A549 (cell line): ENCODE measurements at regions not wholly inside any gene's neighbourhood (a gene's known extent, or its start where the extent isn't known, plus 50 kb on each side); places are given as distances from the start of the nearest gene placed in this dataset.

Experiments
- ATAC-seq, 2 experiments: fragments of 200-7000 bp in 1 of 2; fragments of >200 bp in 1 of 2; cut with Nextera tagmentation in 1 of 2; cut with Tn5 transposase in 1 of 2; 3 replicates each; pipeline versions ENCODE4 v1.8.0 to v1.9.1; 2018 to 2020; ENCODE audit warnings: mild to moderate bottlenecking in 1 of 2, moderate library complexity in 1 of 2
- CTCF ChIA-PET: fragments of 300-600 bp; sonication (Branson Sonifier 250); formaldehyde crosslinking; extraction: SDS; loops from one replicate; lab custom pipeline; 2021; ENCODE audit warnings: antibody characterized with exemption, inconsistent platforms; lab: Yijun Ruan, JAX
- POLR2A ChIA-PET: fragments of 350-600 bp; formaldehyde crosslinking; extraction: SDS; loops from one replicate; lab custom pipeline; 2021; ENCODE audit warnings: antibody characterized with exemption, inconsistent platforms; lab: Yijun Ruan, JAX
- DNase-seq, 2 experiments: peaks; one replicate each; pipeline versions ENCODE4 v3.0.0 to v3.0.0-alpha.2; 2011 to 2016; ENCODE audit warnings: low read depth in 1 of 2, low spot score in 1 of 2
- FAIRE-seq: peaks from 2 replicates; lab custom pipeline; 2011; peaks lifted over from hg19 to GRCh38; lab: Jason Lieb, UNC
- H3K27ac ChIP-seq, 2 experiments: fragments of >200 bp; sonication (Bioruptor Twin); formaldehyde crosslinking; 3 replicates each; pipeline ENCODE4 v1.5.1; 2016 to 2017
- H3K4me1 ChIP-seq: fragments of >200 bp; sonication (Bioruptor Twin); formaldehyde crosslinking; 3 replicates; pipeline ENCODE4 v1.6.1; 2016
- H3K4me2 ChIP-seq: fragments of >200 bp; sonication (Bioruptor Twin); formaldehyde crosslinking; 3 replicates; pipeline ENCODE4 v1.6.1; 2016
- H3K4me3 ChIP-seq: fragments of >200 bp; sonication (Bioruptor Twin); formaldehyde crosslinking; 3 replicates; pipeline ENCODE4 v1.5.1; 2016
- H3K9me3 ChIP-seq: fragments of >200 bp; sonication (Bioruptor Twin); formaldehyde crosslinking; 3 replicates; pipeline ENCODE4 v1.6.1; 2016
- ATOH8 ChIP-seq: fragments of 250-450 bp; sonication (Bioruptor Pico); IDR thresholded peaks from 2 replicates; pipeline ENCODE4 v1.5.0; 2020; ENCODE audit warnings: low read depth, mild to moderate bottlenecking, moderate library complexity
- CHD4 ChIP-seq: fragments of 200-600 bp; sonication (generic); IDR thresholded peaks from 2 replicates; pipeline ENCODE4 v1.6.1; 2016; ENCODE audit warnings: antibody characterized with exemption, mild to moderate bottlenecking, borderline replicate concordance
- E2F6 ChIP-seq: IDR thresholded peaks from 2 replicates; pipeline ENCODE4 v1.6.1; 2012; ENCODE audit warnings: low read depth, borderline replicate concordance
- EHMT2 ChIP-seq: fragments of 200-600 bp; sonication (generic); IDR thresholded peaks from 2 replicates; pipeline ENCODE4 v1.6.1; 2016; ENCODE audit warnings: antibody characterized with exemption, low read depth, mild to moderate bottlenecking, moderate library complexity
- EP300 ChIP-seq, 2 experiments: fragments of >200 bp; sonication (Bioruptor Twin); formaldehyde crosslinking; IDR thresholded peaks; 2 replicates in 1 of 2; 3 replicates in 1 of 2; pipeline ENCODE4 v1.6.1; 2016 to 2017
- ESRRA ChIP-seq: fragments of 150-350 bp; IDR thresholded peaks from 2 replicates; pipeline ENCODE4 v1.6.1; 2014; ENCODE audit warnings: mild to moderate bottlenecking, low read length, borderline replicate concordance
- FOSB ChIP-seq: fragments of 250-450 bp; sonication (Bioruptor Pico); IDR thresholded peaks from 2 replicates; pipeline ENCODE4 v1.5.0; 2020; ENCODE audit warnings: mild to moderate bottlenecking, moderate library complexity
- FOSL2 ChIP-seq, 2 experiments: fragments of 450-650 bp in 1 of 2; fragments of >200 bp in 1 of 2; sonication (Bioruptor Twin) in 1 of 2; formaldehyde crosslinking; IDR thresholded peaks; 2 replicates each; pipeline versions ENCODE4 v1.5.0 to v1.6.1; 2016 to 2020; ENCODE audit warnings: mild to moderate bottlenecking in 1 of 2, moderate library complexity in 1 of 2
- FOXS1 ChIP-seq: fragments of 250-450 bp; sonication (Bioruptor Pico); IDR thresholded peaks from 2 replicates; pipeline ENCODE4 v1.5.0; 2020; ENCODE audit warnings: mild to moderate bottlenecking, moderate library complexity
- GATA3 ChIP-seq: IDR thresholded peaks from 2 replicates; pipeline ENCODE4 v1.6.1; 2012; ENCODE audit warnings: borderline replicate concordance
- HEYL ChIP-seq: fragments of 250-450 bp; sonication (Bioruptor Pico); IDR thresholded peaks from 2 replicates; pipeline ENCODE4 v1.8.0; 2021; ENCODE audit warnings: mild to moderate bottlenecking, moderate library complexity
- HOXA7 ChIP-seq: fragments of 250-450 bp; sonication (Bioruptor Pico); IDR thresholded peaks from 2 replicates; pipeline ENCODE4 v1.5.0; 2020; ENCODE audit warnings: mild to moderate bottlenecking, moderate library complexity
- HOXB5 ChIP-seq: fragments of 250-450 bp; sonication (Bioruptor Pico); IDR thresholded peaks from 2 replicates; pipeline ENCODE4 v1.5.0; 2020; ENCODE audit warnings: mild to moderate bottlenecking, moderate library complexity
- KDM1A ChIP-seq: fragments of 200-600 bp; sonication (generic); IDR thresholded peaks from 2 replicates; pipeline ENCODE4 v1.6.1; 2016; ENCODE audit warnings: low read depth, mild to moderate bottlenecking
- MAFK ChIP-seq: fragments of 450-650 bp; IDR thresholded peaks from 2 replicates; pipeline ENCODE4 v1.6.1; 2014; ENCODE audit not compliant: partially characterized antibody
- MAZ ChIP-seq: fragments of 150-350 bp; IDR thresholded peaks from 2 replicates; pipeline ENCODE4 v1.6.1; 2014; ENCODE audit warnings: antibody characterized with exemption, low read depth, low read length, borderline replicate concordance
- MYC ChIP-seq: IDR thresholded peaks from 2 replicates; pipeline ENCODE4 v1.6.1; 2012; ENCODE audit warnings: mild to moderate bottlenecking, inconsistent platforms, low read length, improper control_type of control experiment, borderline replicate concordance
- NPAS2 ChIP-seq: fragments of 250-450 bp; sonication (Bioruptor Pico); IDR thresholded peaks from 2 replicates; pipeline ENCODE4 v1.8.0; 2022; ENCODE audit warnings: mild to moderate bottlenecking, moderate library complexity, borderline replicate concordance
- RAD21 ChIP-seq, 2 experiments: fragments of >200 bp in 1 of 2; sonication (Bioruptor Twin) in 1 of 2; formaldehyde crosslinking in 1 of 2; IDR thresholded peaks in 1 of 2; conservative IDR thresholded peaks in 1 of 2; 2 replicates in 1 of 2; 3 replicates in 1 of 2; pipeline ENCODE4 v1.6.1; 2012 to 2018; ENCODE audit warnings: inconsistent platforms in 1 of 2
- REST ChIP-seq: fragments of 200-600 bp; sonication (generic); IDR thresholded peaks from 2 replicates; pipeline ENCODE4 v1.6.1; 2016; ENCODE audit warnings: antibody characterized with exemption, mild to moderate bottlenecking, moderate library complexity
- RNF2 ChIP-seq: fragments of 200-600 bp; sonication (generic); IDR thresholded peaks from 2 replicates; pipeline ENCODE4 v1.6.1; 2016; ENCODE audit warnings: low read depth, mild to moderate bottlenecking, antibody characterized with exemption, moderate library complexity, borderline replicate concordance
- SMC3 ChIP-seq: fragments of >200 bp; sonication (Bioruptor Twin); formaldehyde crosslinking; IDR thresholded peaks from 3 replicates; pipeline ENCODE4 v1.6.1; 2018; ENCODE audit warnings: inconsistent platforms
- TFCP2L1 ChIP-seq: fragments of 250-450 bp; sonication (Bioruptor Pico); IDR thresholded peaks from 2 replicates; pipeline ENCODE4 v1.5.0; 2021; ENCODE audit warnings: mild to moderate bottlenecking
- ZFP36 ChIP-seq: fragments of 450-650 bp; IDR thresholded peaks from 2 replicates; pipeline ENCODE4 v1.6.1; 2014; ENCODE audit warnings: borderline replicate concordance; ENCODE audit not compliant: partially characterized antibody
- ZSCAN20 ChIP-seq: fragments of 250-450 bp; sonication (Bioruptor Pico); IDR thresholded peaks from 2 replicates; pipeline ENCODE4 v1.8.0; 2022; ENCODE audit warnings: mild to moderate bottlenecking, moderate library complexity
- WGBS: methylation state at CpG from one replicate; pipeline ENCODE4 v1.1.6; 2017; ENCODE audit errors: missing lambda C conversion rate; 5-methylcytosine and 5-hydroxymethylcytosine counted together

GRCh38 chr15:66850078-66850991 is 148.3 kb downstream of the SMAD6 start:
- Histone ChIP-seq H3K9me3 (no peaks in the 10 kb centered on the region), H3K4me2 (peak overlapping the region; percentile 60), H3K4me1 (peaks cover 34% of the 10 kb centered on the region), H3K4me3 (no peak overlapping the region), H3K27ac (peak overlapping the region; percentile 64 to 81)
- CTCF ChIA-PET, result interaction anchor here (0.6 to 14.8 kb wide), 52 partner anchors 9 to 1044 kb away, joined by 3 to 465 read pairs (median 9); partner anchors contain the start of gene SMAD6
- FAIRE-seq, result no peak
- no peak for DNase-seq
- 90% methylated on average over 25 of the region's 25 CpGs for WGBS
- TF ChIP-seq FOSB (CRISPR knock-in tag) (no peak), ATOH8 (no peak), REST (no peak), FOSL2 (IDR thresholded peaks at IDR 0.05) (no peak), FOSL2 (CRISPR knock-in tag; IDR thresholded peaks at IDR 0.05) (no peak), ESRRA (no peak), E2F6 (no peak), CHD4 (no peak), HOXA7 (CRISPR knock-in tag) (no peak), MYC (no peak), GATA3 (no peak), EHMT2 (no peak)
- peak in 1 of 2 experiments; percentile 8; a peak in 3 of 6 replicates for ATAC-seq
- POLR2A ChIA-PET, result interaction anchor here (1.3 to 2.3 kb wide), 4 partner anchors 61 to 148 kb away, joined by 4 to 14 read pairs (median 9); partner anchors contain the start of gene SMAD6

- 15% methylated on average over 6 of the region's 6 CpGs for WGBS
- FAIRE-seq (no peak), DNase-seq (no peak), ATAC-seq (no peak)
- ChIA-PET CTCF (interaction anchor here (0.6 to 14.8 kb wide), 74 partner anchors 7 to 1044 kb away, joined by 3 to 465 read pairs (median 6); partner anchors contain the start of genes LCTL and SMAD6), POLR2A (interaction anchor here (0.7 to 2.3 kb wide), 7 partner anchors 8 to 219 kb away, joined by 3 to 14 read pairs (median 4); partner anchors contain the start of gene SMAD6)
- Histone ChIP-seq H3K27ac (peak overlapping the region; percentile 64 to 81), H3K4me3 (no peak overlapping the region)
- no peak for TF ChIP-seq HOXA7 (CRISPR knock-in tag)
- TF ChIP-seq NPAS2 (CRISPR knock-in tag), result no peak
- no peak for TF ChIP-seq ZFP36
- no peak for TF ChIP-seq ESRRA
- no peak for TF ChIP-seq SMC3
- no peak for TF ChIP-seq FOXS1
- TF ChIP-seq KDM1A, result no peak
- TF ChIP-seq MAFK, result no peak
- TF ChIP-seq MAZ, result no peak
- no peak for TF ChIP-seq CHD4
- TF ChIP-seq HOXB5 (CRISPR knock-in tag), result no peak
- no peak for TF ChIP-seq TFCP2L1
- TF ChIP-seq RNF2, result no peak
- TF ChIP-seq HEYL (CRISPR knock-in tag), result no peak
- TF ChIP-seq RAD21 (conservative IDR thresholded peaks at IDR 0.05 in 1 of 2, IDR thresholded peaks at IDR 0.05 in 1 of 2), result no peak
- TF ChIP-seq EP300 (IDR thresholded peaks at IDR 0.05), result no peak
- no peak for TF ChIP-seq GATA3
- no peak for TF ChIP-seq MYC
- TF ChIP-seq ZSCAN20, result no peak
- TF ChIP-seq, all 56 proteins: peak for 0
- Histone ChIP-seq H3K4me1 (peaks cover 34% of the 10 kb centered on the region), H3K9me3 (no peaks in the 10 kb centered on the region), H3K4me2 (peak overlapping the region; percentile 60)
Measured at GRCh38 chr15:66850996-66851310, 148.9 kb downstream of the SMAD6 start.
